Nucleus accumbens (tissue), 56 donors: ENCODE measurements at regions not wholly inside any gene's neighbourhood (a gene's known extent, or its start where the extent isn't known, plus 50 kb on each side); places are given as distances from the start of the nearest gene placed in this dataset.
"Not testable (repeated sequence)": the region's sequence is repeated elsewhere in the genome, so short reads cannot be mapped to it uniquely, and the experiment has no call there.

Experiments
- DNase-seq, 56 donors: peaks; one replicate each; lab custom pipeline; 2025; lab: John Stamatoyannopoulos, UW

DNA sequence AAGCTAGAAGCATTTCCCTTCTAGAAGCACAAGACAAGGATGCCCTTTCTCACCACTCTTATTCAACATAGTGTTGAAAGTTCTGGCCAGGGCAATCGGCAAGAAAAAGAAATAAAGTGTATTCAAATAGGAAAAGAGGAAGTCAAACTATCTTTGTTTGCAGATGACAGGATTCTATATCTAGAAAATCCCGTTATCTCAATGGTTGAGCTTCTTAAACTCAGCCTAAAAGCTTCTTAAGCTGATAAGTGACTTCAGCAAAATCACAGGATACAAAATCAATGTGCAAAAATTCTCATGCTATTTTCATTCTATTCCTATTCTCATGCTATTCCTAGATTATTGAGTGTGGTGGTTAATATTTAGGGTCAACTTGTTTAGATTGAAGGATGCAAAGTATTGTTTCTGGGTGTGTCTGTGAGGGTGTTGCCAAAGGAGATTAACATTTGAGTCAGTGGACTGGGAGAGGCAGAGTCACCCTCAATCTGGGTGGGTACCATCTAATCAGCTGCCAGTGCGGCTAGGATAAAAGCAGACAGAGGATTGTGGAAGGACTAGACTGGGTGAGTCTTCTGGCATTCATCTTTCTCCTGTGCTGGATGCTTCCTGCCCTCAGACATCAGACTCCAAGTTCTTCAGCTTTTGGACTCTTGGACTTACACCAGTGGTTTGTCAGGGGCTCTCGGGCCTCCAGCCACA is 111.9 kb downstream of the LSMEM1 start:
- not testable (repeated sequence) for DNase-seq

- no peak for DNase-seq
Observed at GRCh38 chr7:112594397-112594796, 113.6 kb downstream of the LSMEM1 start.

DNA sequence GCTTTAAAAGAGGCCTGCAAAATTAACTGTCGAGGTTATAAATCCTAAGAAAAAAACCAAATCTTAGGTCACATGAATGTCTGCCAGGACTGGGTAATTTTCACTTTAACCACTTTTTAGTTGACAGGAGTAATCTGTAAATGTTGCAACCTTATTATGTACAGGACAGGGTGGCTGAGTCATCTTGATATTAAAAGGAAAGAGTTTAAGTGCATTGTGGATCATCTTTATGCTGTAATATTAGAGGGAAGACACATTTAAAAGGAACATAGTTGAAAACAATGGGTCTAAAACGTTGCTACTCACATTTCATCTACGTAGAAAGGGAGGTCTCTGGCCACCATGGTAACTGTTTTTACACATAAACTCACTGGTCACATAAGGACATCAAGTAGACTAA is 115.5 kb downstream of the LSMEM1 start:
- no peak for DNase-seq

GRCh38 chr7:112596981-112597380 is 116.2 kb downstream of the LSMEM1 start:
- DNase-seq: no peak

GRCh38 chr7:112603673-112604072 is 122.9 kb downstream of the LSMEM1 start:
- DNase-seq: no peak

DNA sequence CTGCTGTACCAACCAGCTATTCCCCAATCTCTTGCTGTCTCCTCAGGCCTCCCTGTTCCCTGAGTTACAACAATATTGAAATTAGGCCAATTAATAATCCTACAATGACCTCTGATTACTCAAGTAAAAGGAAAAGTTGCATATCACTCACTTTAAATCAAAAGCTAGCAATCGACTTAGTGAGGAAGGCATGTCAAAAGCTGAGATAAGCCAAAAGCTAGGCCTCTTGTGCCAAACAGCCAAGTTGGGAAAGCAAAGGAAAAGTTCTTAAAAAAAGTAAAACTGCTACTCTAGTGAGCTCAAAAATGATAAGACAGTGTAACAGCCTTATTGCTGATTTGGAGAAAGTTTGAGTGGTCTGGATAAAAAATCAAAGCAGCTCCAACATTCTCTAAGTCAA is 129.8 kb downstream of the LSMEM1 start:
- no peak for DNase-seq

- DNase-seq: no peak
Observed at GRCh38 chr7:112615701-112616100, 134.9 kb downstream of the LSMEM1 start.

DNA sequence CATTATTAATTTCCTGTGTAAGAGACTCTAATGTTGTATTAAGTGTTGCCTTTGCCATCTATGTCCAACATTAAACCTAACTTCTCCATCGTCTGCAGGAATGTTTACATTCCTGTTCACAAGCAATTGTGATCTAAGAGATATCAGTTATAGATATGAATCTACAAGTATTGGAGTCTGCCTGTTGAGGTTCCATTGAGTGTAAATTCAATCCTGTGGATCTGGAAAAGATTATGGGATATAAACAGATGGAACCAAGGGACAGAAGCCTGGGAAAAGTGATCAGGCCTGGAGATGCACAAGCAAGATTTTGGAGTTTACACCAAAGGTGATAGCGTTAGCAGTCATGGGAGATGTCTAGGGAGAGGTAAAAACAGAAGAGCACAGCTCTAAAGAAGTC is 135.5 kb downstream of the LSMEM1 start:
- DNase-seq: no peak

- no peak for DNase-seq
Observed at GRCh38 chr7:112619343-112619742, 138.6 kb downstream of the LSMEM1 start.

DNA sequence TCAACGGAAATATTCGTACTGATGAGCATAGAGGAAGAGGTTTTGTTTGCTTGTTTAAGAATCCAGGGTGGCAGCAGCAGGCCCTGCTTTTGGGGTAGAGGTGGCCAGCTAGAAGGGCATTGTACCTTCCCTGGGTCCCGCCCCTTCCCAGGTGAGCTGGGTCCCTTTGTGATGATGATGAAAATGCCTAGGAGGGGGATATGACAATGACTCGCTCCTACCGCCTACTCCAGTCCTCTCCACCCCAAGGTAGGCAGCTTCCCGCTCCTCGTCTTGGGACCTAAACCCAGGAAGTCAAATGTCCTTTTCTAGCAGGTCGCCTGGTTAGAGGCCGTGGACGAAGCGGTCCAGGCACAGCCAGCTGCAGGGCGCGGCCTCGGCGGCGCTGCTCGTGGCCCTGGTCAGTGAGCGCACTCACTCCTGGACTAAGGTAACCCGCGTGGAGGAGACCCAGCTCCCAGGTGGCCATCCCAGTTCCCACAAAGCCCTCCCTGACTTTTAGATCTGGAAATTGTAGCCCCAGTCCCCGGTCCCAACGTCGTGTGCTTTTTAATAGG is 141.4 kb downstream of the LSMEM1 start:
- no peak for DNase-seq

DNA sequence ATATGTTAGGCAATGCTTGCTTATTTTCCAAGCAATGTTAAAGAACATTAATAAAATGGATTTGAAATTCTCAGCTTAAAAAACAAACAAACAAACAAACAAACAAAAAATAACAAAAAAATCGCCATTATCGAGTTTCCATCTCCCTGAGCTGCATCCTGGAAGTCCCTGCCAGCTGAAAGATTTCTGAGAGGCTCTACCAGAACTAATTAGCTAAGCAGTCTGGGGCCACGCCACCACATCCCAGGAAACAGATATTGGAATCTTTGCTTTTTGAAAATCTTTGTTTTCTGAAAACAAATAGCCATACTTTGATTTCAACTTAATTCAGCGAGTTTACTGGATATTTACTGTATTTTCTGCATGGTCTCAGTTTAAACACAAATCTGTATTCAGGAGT is 143.6 kb downstream of the LSMEM1 start:
- no peak for DNase-seq

GRCh38 chr7:112630565-112630964 is 149.8 kb downstream of the LSMEM1 start:
- DNase-seq: no peak

- no peak for DNase-seq
Observed at GRCh38 chr7:112634107-112634506, 153.3 kb downstream of the LSMEM1 start.

- DNase-seq: no peak
Observed at GRCh38 chr7:112635742-112636141, 154.5 kb downstream of the TMEM168 start.

DNA sequence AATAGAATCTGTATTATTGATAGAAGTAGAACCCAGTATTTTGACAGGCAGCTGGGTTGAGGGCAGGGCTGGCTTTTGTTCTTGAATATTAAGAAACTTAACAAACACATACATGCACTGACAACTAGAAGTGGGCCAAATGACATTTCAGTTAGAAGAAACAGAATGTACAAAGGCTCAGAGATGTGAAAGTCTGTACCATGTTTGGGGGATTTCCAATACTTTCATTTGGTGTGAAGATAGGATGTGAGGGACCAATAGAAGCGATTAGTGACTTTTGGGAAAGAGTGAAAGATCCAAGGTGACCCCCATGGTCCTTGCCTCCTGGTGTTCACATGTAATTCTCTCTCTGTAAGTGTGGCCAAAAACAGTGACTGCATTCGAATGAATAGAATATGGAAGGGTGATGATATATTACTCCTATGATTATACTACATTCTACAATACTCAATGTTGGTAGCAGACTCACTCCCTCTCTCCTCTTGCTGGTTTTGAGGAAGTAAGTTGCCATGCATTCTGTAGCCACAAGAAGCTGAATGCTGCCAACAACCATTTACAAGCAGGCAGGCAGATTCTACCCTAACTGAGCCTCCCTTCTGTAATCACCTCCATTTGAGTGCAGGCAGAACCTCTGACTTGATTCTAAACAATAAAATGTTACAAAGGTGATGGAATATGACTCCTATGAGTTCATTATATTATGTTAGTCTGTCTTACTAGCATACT is 151.4 kb downstream of the TMEM168 start:
- no peak for DNase-seq

- DNase-seq: no peak
Observed at GRCh38 chr7:112640685-112641084, 149.5 kb downstream of the TMEM168 start.

GRCh38 chr7:112646783-112647182 is 143.4 kb downstream of the TMEM168 start:
- no peak for DNase-seq

- no peak for DNase-seq
Observed at GRCh38 chr7:112648781-112649180, 141.4 kb downstream of the TMEM168 start.

- no peak for DNase-seq
Observed at GRCh38 chr7:112649560-112649959, 140.6 kb downstream of the TMEM168 start.

- DNase-seq: no peak
Observed at GRCh38 chr7:112654322-112655216, 135.6 kb downstream of the TMEM168 start.

GRCh38 chr7:112665709-112666108 is 124.5 kb downstream of the TMEM168 start:
- peak in 1 of 56 donors; percentile 1 for DNase-seq
